ENCODE measurements at regions not wholly inside any gene's neighbourhood (a gene's known extent, or its start where the extent isn't known, plus 50 kb on each side); places are given as distances from the start of the nearest gene placed in this dataset.

- no peak for DNase-seq (ENCODE audit: low read depth in 2 of 3, low spot score in 2 of 3)
Observed at GRCh38 chr18:41311571-41312547, 643.2 kb upstream of the PIK3C3 start.

DNA sequence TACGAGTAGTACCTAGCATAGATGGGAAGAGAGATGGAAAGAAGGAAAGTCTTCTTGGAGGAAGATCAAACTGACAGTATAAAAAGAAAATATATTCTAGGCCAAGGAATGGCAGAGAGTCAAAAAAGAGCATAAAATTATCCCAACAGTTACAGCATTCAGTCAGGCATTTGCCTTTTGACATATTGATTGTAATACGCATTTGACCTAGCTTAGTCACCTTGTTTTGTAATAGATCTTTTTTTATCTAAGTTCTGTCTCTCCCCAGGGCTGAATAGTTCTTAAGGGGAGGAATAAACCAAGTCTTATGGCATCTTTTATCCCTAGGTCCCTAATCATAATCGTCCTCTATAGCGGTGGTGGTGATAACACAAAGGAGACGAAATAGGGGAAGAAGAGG lies 657.3 kb upstream of the PIK3C3 start:
- DNase-seq (ENCODE audit: low read depth in 2 of 3, low spot score in 2 of 3), result no peak

GRCh38 chr18:41269294-41269693 lies 685.7 kb upstream of the PIK3C3 start:
- no peak for DNase-seq (ENCODE audit: low read depth in 2 of 3, low spot score in 2 of 3)

GRCh38 chr18:41268271-41268670 lies 686.8 kb upstream of the PIK3C3 start:
- no peak for DNase-seq (ENCODE audit: low read depth in 2 of 3, low spot score in 2 of 3)

DNA sequence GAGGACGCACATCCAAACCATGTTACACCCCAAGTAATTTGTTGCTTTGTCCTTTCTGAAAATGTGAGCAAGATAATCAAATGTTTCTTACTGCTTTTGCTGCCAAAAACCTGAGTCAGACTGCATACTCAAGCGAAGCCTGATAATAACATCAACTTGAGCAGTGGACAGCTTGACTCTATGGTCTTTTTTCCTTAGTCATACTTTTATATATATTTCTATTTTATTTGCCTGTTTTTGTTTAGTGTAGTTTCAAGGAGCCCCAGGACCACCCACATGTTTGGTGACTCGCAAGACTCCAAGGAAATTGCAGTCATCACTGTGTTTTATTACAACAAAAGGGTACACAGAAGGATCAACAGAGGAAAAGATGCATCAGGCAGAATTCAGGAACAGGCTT lies 688.4 kb upstream of the PIK3C3 start:
- no peak for DNase-seq (ENCODE audit: low read depth in 2 of 3, low spot score in 2 of 3)

GRCh38 chr18:41266204-41266603 lies 688.8 kb upstream of the PIK3C3 start:
- no peak for DNase-seq (ENCODE audit: low read depth in 2 of 3, low spot score in 2 of 3)

DNA sequence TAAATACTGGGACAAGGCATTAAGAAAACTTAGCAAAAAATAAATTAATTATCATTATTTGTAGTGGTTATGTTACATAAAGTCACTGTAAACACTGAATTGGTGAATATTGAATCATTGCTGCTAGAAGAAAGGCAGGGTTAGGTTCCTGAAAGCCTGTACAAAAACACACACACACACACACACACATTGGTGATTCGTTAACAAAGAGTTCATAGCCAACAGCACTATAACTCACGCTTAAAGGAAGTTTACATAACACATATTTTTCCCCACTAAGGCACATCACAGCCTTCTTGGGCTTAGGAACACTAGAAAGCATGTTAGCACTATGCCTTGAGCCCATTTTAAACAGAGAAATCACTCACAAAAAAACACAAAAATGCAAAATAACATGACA lies 690.0 kb upstream of the PIK3C3 start:
- DNase-seq (ENCODE audit: low read depth in 2 of 3, low spot score in 2 of 3), result no peak

DNA sequence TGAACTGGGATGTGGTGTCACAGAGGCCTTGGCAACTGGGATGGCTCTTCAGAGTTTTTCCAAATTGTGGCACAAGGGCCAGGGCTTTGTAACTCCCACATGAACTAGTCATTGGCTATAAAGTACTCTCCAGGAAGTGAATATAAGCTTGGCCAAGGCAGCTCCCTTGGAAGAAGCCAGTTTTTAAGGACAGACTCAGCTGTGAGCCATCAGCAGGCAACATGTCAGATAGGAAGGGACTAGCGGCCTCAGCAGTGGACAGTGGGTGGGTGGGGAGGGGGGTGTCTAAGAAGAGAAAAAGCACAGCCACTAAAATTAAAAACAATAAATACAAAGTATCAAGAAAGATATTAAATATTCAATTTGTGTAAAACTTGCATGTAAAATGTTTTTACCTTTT lies 691.1 kb upstream of the PIK3C3 start:
- no peak for DNase-seq (ENCODE audit: low read depth in 2 of 3, low spot score in 2 of 3)

GRCh38 chr18:41262688-41263087 lies 692.3 kb upstream of the PIK3C3 start:
- no peak for DNase-seq (ENCODE audit: low read depth in 2 of 3, low spot score in 2 of 3)

- DNase-seq (ENCODE audit: low read depth in 2 of 3, low spot score in 2 of 3), result no peak
Observed at GRCh38 chr18:41244591-41245037, 710.4 kb upstream of the PIK3C3 start.

- no peak for DNase-seq (ENCODE audit: low read depth in 2 of 3, low spot score in 2 of 3)
Observed at GRCh38 chr18:41237317-41237716, 717.7 kb upstream of the PIK3C3 start.

- DNase-seq (ENCODE audit: low read depth in 2 of 3, low spot score in 2 of 3), result no peak
Observed at GRCh38 chr18:41231681-41232080, 723.4 kb upstream of the PIK3C3 start.

- DNase-seq (ENCODE audit: low read depth in 2 of 3, low spot score in 2 of 3), result no peak
Observed at GRCh38 chr18:41227993-41228392, 727.0 kb upstream of the PIK3C3 start.

GRCh38 chr18:41226911-41227310 lies 728.1 kb upstream of the PIK3C3 start:
- DNase-seq (ENCODE audit: low read depth in 2 of 3, low spot score in 2 of 3), result no peak

DNA sequence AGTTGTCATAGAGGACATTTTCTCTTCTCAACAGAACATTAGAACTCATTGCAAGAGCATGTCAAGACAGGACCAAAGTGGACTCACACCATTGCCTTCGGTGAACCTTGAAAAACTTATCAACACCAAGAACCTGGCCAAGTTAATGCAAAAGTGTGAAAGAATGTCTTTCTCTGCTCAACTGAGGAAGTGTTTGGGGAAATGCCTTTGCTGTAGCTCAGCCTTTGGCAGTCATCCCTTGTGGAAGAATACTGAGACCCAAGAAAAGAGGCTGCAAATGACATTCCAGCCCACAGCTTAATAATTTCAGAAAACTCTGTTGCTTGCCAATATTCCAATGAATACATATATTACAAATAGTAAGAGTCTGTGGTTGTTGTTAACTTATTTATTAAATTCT lies 728.8 kb upstream of the PIK3C3 start:
- no peak for DNase-seq (ENCODE audit: low read depth in 2 of 3, low spot score in 2 of 3)

- no peak for DNase-seq (ENCODE audit: low read depth in 2 of 3, low spot score in 2 of 3)
Observed at GRCh38 chr18:41216341-41217003, 738.6 kb upstream of the PIK3C3 start.

GRCh38 chr18:41207706-41208105 lies 747.3 kb upstream of the PIK3C3 start:
- no peak for DNase-seq (ENCODE audit: low read depth in 2 of 3, low spot score in 2 of 3)

GRCh38 chr18:41206341-41206830 lies 748.6 kb upstream of the PIK3C3 start:
- DNase-seq (ENCODE audit: low read depth in 2 of 3, low spot score in 2 of 3), result no peak

GRCh38 chr18:41199212-41199611 lies 755.8 kb upstream of the PIK3C3 start:
- no peak for DNase-seq (ENCODE audit: low read depth in 2 of 3, low spot score in 2 of 3)

DNA sequence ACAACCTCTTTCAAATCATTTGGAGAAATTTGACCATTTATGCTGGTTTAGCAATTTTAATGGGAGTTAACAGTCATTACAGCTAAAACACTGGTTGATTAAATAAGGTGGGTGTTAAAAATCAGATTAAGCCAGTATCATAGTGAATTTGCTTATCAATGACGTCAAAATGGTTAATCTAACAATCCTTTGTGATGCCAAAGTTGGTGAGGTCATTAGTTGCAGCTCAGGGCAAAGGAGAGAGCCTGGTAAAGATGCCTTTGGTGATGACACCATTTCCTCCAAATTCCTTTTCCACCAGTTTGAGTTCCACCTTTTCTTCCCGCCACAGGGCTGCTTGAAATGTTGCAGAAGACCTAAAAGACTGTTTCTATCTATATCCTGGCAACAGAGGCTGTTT lies 757.1 kb upstream of the PIK3C3 start:
- DNase-seq (ENCODE audit: low read depth in 2 of 3, low spot score in 2 of 3), result no peak

DNA sequence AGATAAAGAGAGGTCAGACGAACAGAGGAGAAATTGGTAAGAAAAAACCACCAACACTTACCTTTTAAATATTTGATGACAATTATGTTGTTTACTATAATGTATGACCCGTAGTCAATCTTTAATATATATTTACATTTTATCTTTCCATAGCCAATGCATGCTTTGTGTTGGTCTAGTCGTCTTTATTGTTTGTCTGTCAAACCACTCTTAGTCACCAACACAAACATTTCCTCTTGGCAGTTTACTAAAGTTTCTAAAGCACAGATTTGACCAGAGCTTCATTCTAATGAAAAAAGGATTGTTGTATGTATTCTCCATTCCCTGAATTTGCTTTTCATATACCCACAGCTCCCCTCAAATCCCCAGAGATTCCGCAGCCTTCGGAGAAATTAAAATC lies 784.7 kb upstream of the PIK3C3 start:
- no peak for DNase-seq (ENCODE audit: low read depth in 2 of 3, low spot score in 2 of 3)

GRCh38 chr18:41165625-41166024 lies 789.4 kb upstream of the PIK3C3 start:
- no peak for DNase-seq (ENCODE audit: low read depth in 2 of 3, low spot score in 2 of 3)
